HEK293 (cell line): ENCODE measurements at regions not wholly inside any gene's neighbourhood (a gene's known extent, or its start where the extent isn't known, plus 50 kb on each side); places are given as distances from the start of the nearest gene placed in this dataset.

Source experiments
- CTCF ChIA-PET: fragments of 350-600 bp; formaldehyde crosslinking; extraction: SDS; loops from one replicate; lab custom pipeline; 2021; ENCODE audit warnings: antibody characterized with exemption; lab: Yijun Ruan, JAX
- POLR2A ChIA-PET: fragments of 300-600 bp; formaldehyde crosslinking; extraction: SDS; loops from one replicate; lab custom pipeline; 2020; ENCODE audit warnings: antibody characterized with exemption, inconsistent platforms; lab: Yijun Ruan, JAX
- H3K27ac ChIP-seq: fragments of 200-500 bp; sonication (Bioruptor generic); 2 replicates; pipeline ENCODE4 v1.5.1; 2014; ENCODE audit warnings: low read depth, low read length, control low read depth, inconsistent platforms; ENCODE audit errors: extremely low read depth
- H3K36me3 ChIP-seq, 2 experiments: fragments of 200-500 bp in 1 of 2; sonication (Bioruptor generic) in 1 of 2; 1 replicate in 1 of 2; 2 replicates in 1 of 2; pipeline ENCODE4 v1.5.1; 2014 to 2017; ENCODE audit warnings: inconsistent platforms in 2 of 2, low read length in 2 of 2; ENCODE audit not compliant: control insufficient read depth in 2 of 2, insufficient read depth in 1 of 2
- H3K4me1 ChIP-seq: fragments of 200-500 bp; sonication (Bioruptor generic); 2 replicates; pipeline ENCODE4 v1.5.1; 2014; ENCODE audit warnings: mild to moderate bottlenecking, low read length, inconsistent platforms; ENCODE audit not compliant: control insufficient read depth, insufficient read depth
- H3K4me3 ChIP-seq: 2 replicates; pipeline ENCODE4 v1.5.1; 2011; ENCODE audit warnings: low read depth, mild to moderate bottlenecking, control low read depth, low read length, moderate library complexity
- H3K9me3 ChIP-seq: fragments of 200-500 bp; sonication (Bioruptor generic); 2 replicates; pipeline ENCODE4 v1.5.1; 2014; ENCODE audit warnings: low read depth, low read length, inconsistent platforms; ENCODE audit not compliant: control insufficient read depth, insufficient read depth
- KLF9 ChIP-seq: fragments of 450-650 bp; formaldehyde crosslinking; IDR thresholded peaks from 2 replicates; pipeline ENCODE4 v1.5.1; 2016; ENCODE audit warnings: missing biosample characterization, missing genetic modification characterization, low read depth
- ZBTB48 ChIP-seq: fragments of 450-650 bp; formaldehyde crosslinking; IDR thresholded peaks from 2 replicates; pipeline ENCODE4 v1.5.1; 2016; ENCODE audit warnings: missing biosample characterization, missing genetic modification characterization
- ZNF202 ChIP-seq: fragments of 450-650 bp; formaldehyde crosslinking; IDR thresholded peaks from 2 replicates; pipeline ENCODE4 v1.5.1; 2016; ENCODE audit warnings: missing biosample characterization, missing genetic modification characterization, borderline replicate concordance
- ZNF211 ChIP-seq: fragments of 450-650 bp; formaldehyde crosslinking; IDR thresholded peaks from 2 replicates; pipeline ENCODE4 v1.5.1; 2016; ENCODE audit warnings: low read depth, missing biosample characterization, missing genetic modification characterization
- ZNF324 ChIP-seq: fragments of 450-650 bp; formaldehyde crosslinking; IDR thresholded peaks from 2 replicates; pipeline ENCODE4 v1.5.1; 2016; ENCODE audit warnings: missing biosample characterization, missing genetic modification characterization
- ZNF473 ChIP-seq: fragments of 450-650 bp; formaldehyde crosslinking; IDR thresholded peaks from 2 replicates; pipeline ENCODE4 v1.5.1; 2017; ENCODE audit warnings: missing biosample characterization, missing genetic modification characterization
- ZNF555 ChIP-seq: fragments of 450-650 bp; formaldehyde crosslinking; conservative IDR thresholded peaks from 2 replicates; pipeline ENCODE4 v1.5.1; 2017; ENCODE audit warnings: missing biosample characterization, mild to moderate bottlenecking, missing genetic modification characterization, inconsistent platforms
- ZNF571 ChIP-seq: fragments of 450-650 bp; formaldehyde crosslinking; IDR thresholded peaks from 2 replicates; pipeline ENCODE4 v1.5.0; 2017; ENCODE audit warnings: missing biosample characterization, missing genetic modification characterization
- ZNF600 ChIP-seq: fragments of 450-650 bp; formaldehyde crosslinking; IDR thresholded peaks from 2 replicates; pipeline ENCODE4 v1.5.1; 2016; ENCODE audit warnings: missing biosample characterization, missing genetic modification characterization
- ZNF624 ChIP-seq: fragments of 450-650 bp; formaldehyde crosslinking; IDR thresholded peaks from 2 replicates; pipeline ENCODE4 v1.5.1; 2017; ENCODE audit warnings: missing biosample characterization, missing genetic modification characterization
- ZNF664 ChIP-seq: fragments of 450-650 bp; formaldehyde crosslinking; IDR thresholded peaks from 2 replicates; pipeline ENCODE4 v1.5.1; 2016; ENCODE audit warnings: missing biosample characterization, missing genetic modification characterization
- ZNF76 ChIP-seq: fragments of 450-650 bp; formaldehyde crosslinking; IDR thresholded peaks from 2 replicates; pipeline ENCODE4; 2016; ENCODE audit warnings: low read depth, missing biosample characterization, missing genetic modification characterization, borderline replicate concordance
- ZNF785 ChIP-seq: fragments of 450-650 bp; formaldehyde crosslinking; IDR thresholded peaks from 2 replicates; pipeline ENCODE4 v1.5.1; 2016; ENCODE audit warnings: missing biosample characterization, missing genetic modification characterization
- TF ChIP-seq, protein P1 (sequence below): fragments of 450-650 bp; formaldehyde crosslinking; IDR thresholded peaks from 2 replicates; pipeline ENCODE4 v1.5.1; 2016; ENCODE audit warnings: missing biosample characterization, missing genetic modification characterization
- TF ChIP-seq, protein P2 (sequence below): fragments of 450-650 bp; formaldehyde crosslinking; IDR thresholded peaks from 2 replicates; pipeline ENCODE4 v1.5.1; 2016; ENCODE audit warnings: missing biosample characterization, missing genetic modification characterization
- TF ChIP-seq, protein P3 (sequence below): fragments of 450-650 bp; formaldehyde crosslinking; IDR thresholded peaks from 2 replicates; pipeline ENCODE4 v1.5.1; 2016; ENCODE audit warnings: missing biosample characterization, missing genetic modification characterization
- TF ChIP-seq, protein P4 (sequence below): IDR thresholded peaks from 2 replicates; pipeline ENCODE4 v1.6.1; 2011; ENCODE audit warnings: mild to moderate bottlenecking, low read depth, low read length, borderline replicate concordance
- TF ChIP-seq, protein P5 (sequence below): fragments of 450-650 bp; formaldehyde crosslinking; IDR thresholded peaks from 2 replicates; pipeline ENCODE4 v1.5.1; 2016; ENCODE audit warnings: missing biosample characterization, missing genetic modification characterization

DNA sequence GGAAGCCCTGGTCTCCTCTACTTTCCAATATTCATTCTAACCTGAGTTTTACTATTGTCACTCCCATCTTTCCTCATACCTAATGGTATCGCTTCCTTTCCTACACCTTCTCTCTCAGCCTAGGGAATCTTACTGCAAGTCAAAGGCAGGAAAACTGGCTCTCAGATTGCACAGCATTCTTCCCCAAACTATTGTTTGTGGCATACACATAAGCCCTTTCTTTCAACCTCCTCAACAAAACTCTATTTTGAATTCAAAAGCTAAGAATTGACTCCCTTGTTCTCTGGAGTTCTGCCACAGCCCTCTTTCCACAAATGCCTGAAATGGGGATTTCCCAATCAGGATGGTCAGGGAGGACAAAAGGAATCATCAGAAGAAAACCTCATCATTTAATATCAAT lies 181.5 kb downstream of the FAM76B start (continued):
- TF ChIP-seq KLF9 (tag by site-specific recombination), result no peak
- no peak for TF ChIP-seq ZNF211 (tag by site-specific recombination)
- no peak for TF ChIP-seq ZNF664 (tag by site-specific recombination)
- TF ChIP-seq, protein P1, sequence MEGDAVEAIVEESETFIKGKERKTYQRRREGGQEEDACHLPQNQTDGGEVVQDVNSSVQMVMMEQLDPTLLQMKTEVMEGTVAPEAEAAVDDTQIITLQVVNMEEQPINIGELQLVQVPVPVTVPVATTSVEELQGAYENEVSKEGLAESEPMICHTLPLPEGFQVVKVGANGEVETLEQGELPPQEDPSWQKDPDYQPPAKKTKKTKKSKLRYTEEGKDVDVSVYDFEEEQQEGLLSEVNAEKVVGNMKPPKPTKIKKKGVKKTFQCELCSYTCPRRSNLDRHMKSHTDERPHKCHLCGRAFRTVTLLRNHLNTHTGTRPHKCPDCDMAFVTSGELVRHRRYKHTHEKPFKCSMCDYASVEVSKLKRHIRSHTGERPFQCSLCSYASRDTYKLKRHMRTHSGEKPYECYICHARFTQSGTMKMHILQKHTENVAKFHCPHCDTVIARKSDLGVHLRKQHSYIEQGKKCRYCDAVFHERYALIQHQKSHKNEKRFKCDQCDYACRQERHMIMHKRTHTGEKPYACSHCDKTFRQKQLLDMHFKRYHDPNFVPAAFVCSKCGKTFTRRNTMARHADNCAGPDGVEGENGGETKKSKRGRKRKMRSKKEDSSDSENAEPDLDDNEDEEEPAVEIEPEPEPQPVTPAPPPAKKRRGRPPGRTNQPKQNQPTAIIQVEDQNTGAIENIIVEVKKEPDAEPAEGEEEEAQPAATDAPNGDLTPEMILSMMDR (tag by site-specific recombination), result no peak
- TF ChIP-seq, protein P2, sequence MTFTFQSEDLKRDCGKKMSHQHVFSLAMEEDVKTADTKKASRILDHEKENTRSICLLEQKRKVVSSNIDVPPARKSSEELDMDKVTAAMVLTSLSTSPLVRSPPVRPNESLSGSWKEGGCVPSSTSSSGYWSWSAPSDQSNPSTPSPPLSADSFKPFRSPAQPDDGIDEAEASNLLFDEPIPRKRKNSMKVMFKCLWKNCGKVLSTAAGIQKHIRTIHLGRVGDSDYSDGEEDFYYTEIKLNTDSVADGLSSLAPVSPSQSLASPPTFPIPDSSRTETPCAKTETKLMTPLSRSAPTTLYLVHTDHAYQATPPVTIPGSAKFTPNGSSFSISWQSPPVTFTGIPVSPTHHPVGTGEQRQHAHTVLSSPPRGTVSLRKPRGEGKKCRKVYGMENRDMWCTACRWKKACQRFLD, result no peak
- TF ChIP-seq, protein P3, sequence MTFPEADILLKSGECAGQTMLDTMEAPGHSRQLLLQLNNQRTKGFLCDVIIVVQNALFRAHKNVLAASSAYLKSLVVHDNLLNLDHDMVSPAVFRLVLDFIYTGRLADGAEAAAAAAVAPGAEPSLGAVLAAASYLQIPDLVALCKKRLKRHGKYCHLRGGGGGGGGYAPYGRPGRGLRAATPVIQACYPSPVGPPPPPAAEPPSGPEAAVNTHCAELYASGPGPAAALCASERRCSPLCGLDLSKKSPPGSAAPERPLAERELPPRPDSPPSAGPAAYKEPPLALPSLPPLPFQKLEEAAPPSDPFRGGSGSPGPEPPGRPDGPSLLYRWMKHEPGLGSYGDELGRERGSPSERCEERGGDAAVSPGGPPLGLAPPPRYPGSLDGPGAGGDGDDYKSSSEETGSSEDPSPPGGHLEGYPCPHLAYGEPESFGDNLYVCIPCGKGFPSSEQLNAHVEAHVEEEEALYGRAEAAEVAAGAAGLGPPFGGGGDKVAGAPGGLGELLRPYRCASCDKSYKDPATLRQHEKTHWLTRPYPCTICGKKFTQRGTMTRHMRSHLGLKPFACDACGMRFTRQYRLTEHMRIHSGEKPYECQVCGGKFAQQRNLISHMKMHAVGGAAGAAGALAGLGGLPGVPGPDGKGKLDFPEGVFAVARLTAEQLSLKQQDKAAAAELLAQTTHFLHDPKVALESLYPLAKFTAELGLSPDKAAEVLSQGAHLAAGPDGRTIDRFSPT (tag by site-specific recombination), result no peak
- no peak for TF ChIP-seq ZNF785 (tag by site-specific recombination)
- TF ChIP-seq, all 188 proteins: peak for 0

DNA sequence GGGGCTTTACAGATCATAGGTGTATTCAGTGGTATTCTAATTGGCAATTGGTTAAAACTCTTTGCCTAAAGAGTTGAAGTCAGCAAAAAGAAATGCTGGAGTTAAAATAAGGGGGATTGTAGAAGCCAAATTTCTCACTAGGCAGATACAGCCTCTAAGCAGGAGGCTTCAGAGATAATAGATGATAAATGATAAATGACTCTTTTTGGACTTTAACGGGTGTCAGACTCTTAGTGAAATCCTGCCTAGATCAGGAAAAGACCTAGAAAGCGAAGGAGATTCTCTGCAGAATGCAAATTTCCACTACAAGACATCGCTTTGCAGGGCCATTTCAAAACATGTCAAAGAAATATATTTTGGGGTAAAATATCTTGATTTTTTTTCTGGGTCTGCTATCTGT lies 182.8 kb downstream of the FAM76B start:
- ChIA-PET CTCF (no interaction called here), POLR2A (no interaction called here)
- Histone ChIP-seq H3K4me3 (no peak overlapping the region), H3K27ac (no peak overlapping the region), H3K9me3 (no peaks in the 10 kb centered on the region), H3K36me3 (no peaks in the 10 kb centered on the region), H3K4me1 (no peaks in the 10 kb centered on the region)
- no peak for TF ChIP-seq ZNF624 (tag by site-specific recombination)
- TF ChIP-seq, protein P4, sequence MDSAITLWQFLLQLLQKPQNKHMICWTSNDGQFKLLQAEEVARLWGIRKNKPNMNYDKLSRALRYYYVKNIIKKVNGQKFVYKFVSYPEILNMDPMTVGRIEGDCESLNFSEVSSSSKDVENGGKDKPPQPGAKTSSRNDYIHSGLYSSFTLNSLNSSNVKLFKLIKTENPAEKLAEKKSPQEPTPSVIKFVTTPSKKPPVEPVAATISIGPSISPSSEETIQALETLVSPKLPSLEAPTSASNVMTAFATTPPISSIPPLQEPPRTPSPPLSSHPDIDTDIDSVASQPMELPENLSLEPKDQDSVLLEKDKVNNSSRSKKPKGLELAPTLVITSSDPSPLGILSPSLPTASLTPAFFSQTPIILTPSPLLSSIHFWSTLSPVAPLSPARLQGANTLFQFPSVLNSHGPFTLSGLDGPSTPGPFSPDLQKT, result no peak

DNA sequence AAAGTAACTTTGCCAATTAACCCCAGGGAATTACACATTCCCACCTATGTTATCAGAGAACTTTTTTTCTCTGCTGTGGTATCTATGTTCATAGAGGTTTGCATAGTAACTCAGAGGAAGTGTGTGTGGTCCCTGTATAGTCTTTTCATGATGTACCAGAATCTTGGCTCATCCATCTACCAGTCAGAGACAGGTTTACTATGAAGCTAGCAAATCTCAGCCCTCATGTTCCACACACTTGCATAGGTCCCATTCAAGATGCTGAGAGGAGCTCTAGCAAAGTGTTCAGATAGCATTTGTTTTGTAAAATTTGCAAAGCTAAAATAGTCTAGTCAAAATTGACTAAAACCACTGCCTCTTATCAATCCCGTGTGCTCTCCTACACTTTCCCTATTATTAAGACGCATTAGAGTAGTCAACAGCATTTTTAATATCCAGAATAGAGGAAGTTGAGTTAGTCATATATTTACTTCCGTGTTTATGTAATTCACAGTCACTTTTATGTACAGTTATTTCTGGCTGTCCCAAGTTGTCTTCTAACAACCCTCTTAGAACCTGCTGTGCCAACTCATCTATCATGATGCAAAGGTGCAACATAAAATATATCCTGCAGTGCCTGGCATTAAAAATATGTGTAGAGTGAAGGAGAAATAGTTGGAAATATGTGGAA lies 184.2 kb downstream of the FAM76B start:
- POLR2A ChIA-PET, result interaction anchor here (1.0 kb wide), 1 partner anchor 374 kb away, joined by 3 read pairs; the partner anchor contains the start of gene SESN3
- no peaks in the 10 kb centered on the region for H3K36me3 ChIP-seq
- no peaks in the 10 kb centered on the region for H3K9me3 ChIP-seq
- CTCF ChIA-PET, result interaction anchor here (1.0 kb wide), 1 partner anchor 100 kb away, joined by 4 read pairs; no protein-coding TSS in a partner anchor
- no peaks in the 10 kb centered on the region for H3K4me1 ChIP-seq
- H3K27ac ChIP-seq, result no peak overlapping the region
- TF ChIP-seq, protein P4, result no peak
- no peak overlapping the region for H3K4me3 ChIP-seq

DNA sequence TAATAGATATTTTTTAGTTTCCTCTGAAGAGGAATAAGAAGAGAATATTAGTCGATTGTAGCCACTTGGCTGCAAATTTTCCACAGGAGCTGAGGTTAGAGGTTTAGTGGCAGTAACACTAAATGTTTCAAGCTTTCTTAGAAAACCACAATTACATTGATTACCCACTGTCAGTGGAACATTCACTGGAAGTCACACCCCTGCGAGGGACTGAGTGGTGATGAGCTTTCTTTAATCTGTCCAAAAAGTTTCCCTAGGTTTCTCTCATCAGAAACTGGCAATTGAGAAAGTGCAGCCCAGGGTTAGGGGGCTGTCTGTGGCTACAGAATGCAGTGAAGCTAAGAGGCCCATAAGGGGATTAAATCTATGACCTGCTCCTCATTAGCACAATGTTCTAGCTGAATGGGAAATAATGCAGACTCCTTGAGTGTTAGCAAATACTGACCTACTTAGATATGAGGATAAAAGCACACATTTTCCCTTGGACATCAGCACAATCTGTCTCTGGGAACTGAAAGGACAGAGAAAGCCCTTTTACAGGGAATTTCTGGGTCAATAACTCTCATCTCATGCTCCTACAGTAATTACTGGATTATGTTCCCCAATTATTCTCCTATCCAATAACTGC lies 189.5 kb downstream of the FAM76B start:
- POLR2A ChIA-PET, result no interaction called here
- H3K27ac ChIP-seq, result no peak overlapping the region
- no peaks in the 10 kb centered on the region for H3K36me3 ChIP-seq
- no peaks in the 10 kb centered on the region for H3K9me3 ChIP-seq
- no peak overlapping the region for H3K4me3 ChIP-seq
- CTCF ChIA-PET, result no interaction called here
- H3K4me1 ChIP-seq, result no peaks in the 10 kb centered on the region
- TF ChIP-seq ZNF600 (tag by site-specific recombination), result no peak
- TF ChIP-seq, protein P5, sequence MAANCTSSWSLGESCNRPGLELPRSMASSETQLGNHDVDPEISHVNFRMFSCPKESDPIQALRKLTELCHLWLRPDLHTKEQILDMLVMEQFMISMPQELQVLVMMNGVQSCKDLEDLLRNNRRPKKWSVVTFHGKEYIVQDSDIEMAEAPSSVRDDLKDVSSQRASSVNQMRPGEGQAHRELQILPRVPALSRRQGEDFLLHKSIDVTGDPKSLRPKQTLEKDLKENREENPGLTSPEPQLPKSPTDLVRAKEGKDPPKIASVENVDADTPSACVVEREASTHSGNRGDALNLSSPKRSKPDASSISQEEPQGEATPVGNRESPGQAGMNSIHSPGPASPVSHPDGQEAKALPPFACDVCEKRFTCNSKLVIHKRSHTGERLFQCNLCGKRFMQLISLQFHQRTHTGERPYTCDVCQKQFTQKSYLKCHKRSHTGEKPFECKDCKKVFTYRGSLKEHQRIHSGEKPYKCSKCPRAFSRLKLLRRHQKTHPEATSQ (tag by site-specific recombination), result no peak
- TF ChIP-seq ZNF202 (tag by site-specific recombination), result no peak
- TF ChIP-seq ZNF324 (tag by site-specific recombination), result no peak
- no peak for TF ChIP-seq ZNF76 (tag by site-specific recombination)
- no peak for TF ChIP-seq ZNF555 (tag by site-specific recombination)
- TF ChIP-seq ZBTB48 (tag by site-specific recombination), result no peak
- TF ChIP-seq ZNF473, result no peak
- TF ChIP-seq ZNF624 (tag by site-specific recombination), result no peak
- TF ChIP-seq ZNF571, result no peak
